GM18505 (cell line): ENCODE measurements at regions not wholly inside any gene's neighbourhood (a gene's known extent, or its start where the extent isn't known, plus 50 kb on each side); places are given as distances from the start of the nearest gene placed in this dataset.

Source experiments
- ATAC-seq: cut with Tn5 transposase; IDR thresholded peaks from one replicate; pipeline ENCODE4 v1.9.1; 2021; ENCODE audit not compliant: unreplicated experiment
- POLR2A ChIP-seq: IDR thresholded peaks from 4 replicates; pipeline ENCODE4 v1.6.1; 2011; ENCODE audit warnings: borderline replicate concordance; ENCODE audit not compliant: insufficient read depth, insufficient read length; ENCODE audit errors: extremely low read depth

GRCh38 chr18:46298511-46298910 lies 194.3 kb downstream of the HAUS1 start:
- no peak for ATAC-seq
- TF ChIP-seq POLR2A = no peak

DNA sequence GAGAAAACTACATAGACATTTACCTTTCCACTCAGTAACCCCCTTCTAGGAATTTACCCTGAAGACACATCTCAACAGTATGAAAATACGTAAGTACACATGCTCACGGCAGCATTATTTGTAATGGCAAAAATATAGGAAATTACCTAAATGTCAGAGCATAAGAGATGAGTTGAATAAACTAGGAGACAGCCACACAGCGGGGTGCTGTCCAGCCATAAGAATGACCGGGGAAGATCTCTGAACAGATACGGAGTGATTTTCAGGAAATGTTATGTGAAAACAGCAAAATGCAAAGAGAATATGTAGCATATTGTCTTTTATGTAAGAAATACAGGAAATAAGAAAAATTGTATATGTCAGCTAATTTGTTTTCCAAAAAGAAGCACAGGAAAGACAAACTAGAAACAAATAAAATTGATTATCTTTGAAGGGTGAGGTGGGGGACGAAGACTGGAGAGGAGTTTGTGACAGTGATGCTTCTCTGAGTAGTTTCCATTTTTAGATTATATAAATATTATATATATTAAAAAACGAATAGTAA lies 195.4 kb downstream of the HAUS1 start:
- no peak for ATAC-seq
- no peak for TF ChIP-seq POLR2A

GRCh38 chr18:46301081-46301480 lies 196.9 kb downstream of the HAUS1 start:
- TF ChIP-seq POLR2A = no peak
- no peak for ATAC-seq

DNA sequence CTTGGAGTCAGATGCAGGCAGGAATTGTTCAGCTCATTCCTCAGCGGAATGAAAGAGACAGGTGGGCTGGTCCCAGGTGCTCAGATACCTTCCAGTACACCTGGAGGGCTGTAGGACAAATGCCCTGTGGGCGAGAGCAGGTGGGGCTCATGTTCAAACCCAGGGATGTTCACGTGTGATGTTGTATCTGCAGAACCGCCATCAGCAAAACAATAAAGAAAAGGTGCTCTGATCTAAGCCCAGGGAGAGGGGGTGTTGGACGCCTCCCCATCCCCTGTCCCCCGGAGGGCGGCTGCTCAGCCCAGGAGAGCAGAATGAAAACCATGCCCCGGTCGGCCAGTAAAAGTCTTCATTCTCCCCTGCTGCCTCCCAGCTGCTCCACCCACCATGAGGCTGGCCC lies 197.4 kb downstream of the HAUS1 start:
- no peak for TF ChIP-seq POLR2A
- ATAC-seq = no peak

DNA sequence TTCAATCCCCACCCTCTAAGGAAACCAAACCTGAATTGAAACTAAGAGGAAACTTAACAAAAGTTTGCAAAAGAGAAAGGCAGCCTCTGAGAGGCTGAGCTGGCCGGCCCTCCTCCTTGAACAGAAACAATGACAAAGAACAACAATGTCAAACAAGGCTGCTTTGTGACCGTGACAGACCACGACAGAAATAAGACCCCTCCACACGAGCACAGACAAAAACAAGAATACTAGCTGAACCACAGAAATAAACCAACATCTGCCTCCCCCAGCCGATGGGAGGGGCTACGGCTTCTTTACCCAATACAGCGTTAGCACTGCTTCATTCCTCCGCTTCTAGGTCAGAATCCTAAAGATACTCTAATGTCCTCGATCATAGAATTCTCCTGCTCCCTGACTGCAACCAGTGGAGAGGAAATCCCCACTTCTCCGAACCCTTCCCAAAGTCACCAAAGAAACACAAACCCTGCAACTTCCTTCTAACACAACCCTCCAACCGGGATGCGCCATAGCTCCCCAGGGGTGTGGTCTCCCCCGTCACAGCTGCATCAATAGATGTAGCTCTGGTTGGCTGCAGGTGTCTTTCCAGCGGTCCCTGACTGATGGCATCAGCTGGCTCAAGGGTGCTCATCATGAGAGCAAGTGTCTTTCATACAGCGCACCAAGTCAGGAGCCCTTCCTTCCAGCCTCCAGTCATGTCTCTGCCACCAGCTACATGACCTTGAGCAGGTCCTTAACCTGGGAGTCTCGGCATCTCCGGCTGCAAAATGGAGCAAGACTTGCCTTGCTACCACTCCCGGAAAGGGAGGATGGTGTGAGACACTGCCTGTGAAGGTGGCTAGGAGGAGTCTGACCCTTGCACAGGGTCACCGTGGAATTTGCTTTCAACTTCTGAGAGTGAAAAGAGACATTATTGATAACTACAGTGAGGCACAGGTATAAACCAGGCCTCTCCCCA lies 198.6 kb downstream of the HAUS1 start:
- no peak for TF ChIP-seq POLR2A
- ATAC-seq = no peak

GRCh38 chr18:46310258-46310657 lies 206.1 kb downstream of the HAUS1 start:
- TF ChIP-seq POLR2A = no peak
- no peak for ATAC-seq

GRCh38 chr18:46310675-46311345 lies 206.6 kb downstream of the HAUS1 start:
- no peak for TF ChIP-seq POLR2A
- no peak for ATAC-seq

DNA sequence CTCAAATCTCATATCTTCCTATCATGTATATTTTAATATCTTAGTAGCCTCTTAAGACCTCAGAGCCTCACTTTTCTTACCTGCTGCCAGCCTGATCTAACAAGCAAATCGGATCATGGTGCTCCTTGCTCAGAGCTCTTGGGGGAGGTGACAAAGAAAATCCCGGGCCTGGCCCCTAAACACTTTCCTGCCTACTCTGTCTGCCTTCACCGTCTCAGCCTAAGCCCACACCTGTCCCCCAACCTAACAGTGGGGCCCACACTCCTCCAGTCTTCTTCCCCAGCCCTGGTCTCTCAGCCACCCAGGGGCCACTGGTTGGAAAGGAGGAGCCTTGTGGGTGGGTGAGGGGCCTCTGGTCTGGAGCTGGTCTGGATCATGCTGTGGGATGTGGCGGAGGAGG lies 207.3 kb downstream of the HAUS1 start:
- no peak for ATAC-seq
- no peak for TF ChIP-seq POLR2A

GRCh38 chr18:46312221-46312620 lies 208.0 kb downstream of the HAUS1 start:
- ATAC-seq = no peak

GRCh38 chr18:46313521-46313920 lies 209.3 kb downstream of the HAUS1 start:
- TF ChIP-seq POLR2A = no peak
- ATAC-seq = no peak

More at GRCh38 chr18:46312221-46312620, 208.0 kb downstream of the HAUS1 start:
- TF ChIP-seq POLR2A = no peak

- TF ChIP-seq POLR2A = no peak
- ATAC-seq = no peak
These were observed 209.8 kb downstream of the HAUS1 start for GRCh38 chr18:46314011-46314410.

DNA sequence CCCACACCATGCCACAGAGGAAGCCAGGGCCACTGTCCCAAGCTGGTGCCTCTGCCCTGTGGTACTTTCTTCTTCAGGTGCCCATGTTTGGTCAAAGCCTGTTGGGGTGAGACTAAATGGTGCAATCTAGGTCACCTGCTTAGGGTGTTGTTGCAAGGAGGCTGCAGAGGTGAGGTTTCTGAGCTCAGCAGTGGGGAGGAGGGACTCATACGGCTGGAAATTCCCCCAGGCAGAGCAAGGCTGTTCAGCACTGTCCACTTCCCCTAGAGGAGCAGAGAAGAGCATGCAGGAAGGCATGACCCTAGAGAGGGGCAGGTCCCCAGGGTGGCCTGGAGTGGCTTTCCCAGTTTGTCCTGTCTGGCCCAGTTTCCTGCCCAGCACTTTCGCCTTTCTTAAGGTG lies 211.0 kb downstream of the HAUS1 start:
- no peak for TF ChIP-seq POLR2A
- ATAC-seq = no peak

DNA sequence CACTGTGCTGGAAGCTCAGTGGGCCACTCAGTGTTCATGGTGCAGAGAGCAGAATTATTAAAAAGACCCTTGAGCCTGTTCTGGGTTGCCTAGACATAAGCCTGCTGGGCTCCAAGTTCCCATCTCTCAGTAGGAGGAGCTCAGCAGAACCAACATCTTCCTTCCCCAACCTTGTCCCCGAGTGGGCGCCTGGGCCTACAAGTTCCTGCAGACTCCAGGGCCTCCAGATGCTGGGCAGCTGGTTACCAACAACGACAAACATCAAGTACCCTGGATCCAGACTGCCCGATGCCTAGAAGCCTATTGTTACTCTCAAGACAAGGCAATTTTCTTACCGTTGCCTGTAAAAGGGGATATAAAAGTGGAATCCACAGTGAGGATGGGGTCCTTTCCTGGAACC lies 214.2 kb downstream of the HAUS1 start:
- no peak for ATAC-seq
- TF ChIP-seq POLR2A = no peak
